Keratinocyte (primary cell): ENCODE measurements at regions not wholly inside any gene's neighbourhood (a gene's known extent, or its start where the extent isn't known, plus 50 kb on each side); places are given as distances from the start of the nearest gene placed in this dataset.

Experiments
- EZH2 ChIP-seq: IDR thresholded peaks from one replicate; pipeline ENCODE4 v1.6.1; 2012; ENCODE audit warnings: inconsistent platforms, mild to moderate bottlenecking, low read length, moderate library complexity
- TF ChIP-seq, protein P1 (sequence below), 3 experiments: IDR thresholded peaks in 1 of 3; conservative IDR thresholded peaks in 1 of 3; optimal IDR thresholded peaks in 1 of 3; 2 replicates in 2 of 3; 3 replicates in 1 of 3; pipeline versions ENCODE3 to v1.5.1; 2011; ENCODE audit warnings: low read length in 3 of 3, mild to moderate bottlenecking in 3 of 3, moderate library complexity in 2 of 3, control low read depth in 1 of 3, inconsistent platforms in 1 of 3; ENCODE audit not compliant: insufficient read depth in 2 of 3; ENCODE audit errors: extremely low read depth in 1 of 3

DNA sequence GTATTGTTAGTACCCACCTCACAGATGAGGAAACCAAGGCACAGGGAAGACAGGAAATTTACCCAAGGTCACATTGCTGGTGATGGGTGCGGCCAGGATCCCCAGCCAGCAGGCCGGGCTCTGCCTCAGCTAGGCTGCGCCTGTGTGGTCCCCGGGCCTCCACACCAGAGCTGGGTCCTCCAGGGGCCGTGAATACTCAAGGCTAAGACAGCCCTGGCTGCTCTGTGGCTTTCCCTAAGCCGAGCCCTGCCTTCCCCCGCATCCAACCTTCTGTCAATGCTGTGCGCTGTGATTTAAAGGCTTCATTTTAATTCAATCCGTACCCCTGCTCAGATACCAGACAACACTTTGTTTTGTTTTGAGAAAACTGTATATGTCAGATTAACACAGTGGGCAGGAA, 246.7 kb downstream of the TTLL2 start:
- TF ChIP-seq, protein P1, sequence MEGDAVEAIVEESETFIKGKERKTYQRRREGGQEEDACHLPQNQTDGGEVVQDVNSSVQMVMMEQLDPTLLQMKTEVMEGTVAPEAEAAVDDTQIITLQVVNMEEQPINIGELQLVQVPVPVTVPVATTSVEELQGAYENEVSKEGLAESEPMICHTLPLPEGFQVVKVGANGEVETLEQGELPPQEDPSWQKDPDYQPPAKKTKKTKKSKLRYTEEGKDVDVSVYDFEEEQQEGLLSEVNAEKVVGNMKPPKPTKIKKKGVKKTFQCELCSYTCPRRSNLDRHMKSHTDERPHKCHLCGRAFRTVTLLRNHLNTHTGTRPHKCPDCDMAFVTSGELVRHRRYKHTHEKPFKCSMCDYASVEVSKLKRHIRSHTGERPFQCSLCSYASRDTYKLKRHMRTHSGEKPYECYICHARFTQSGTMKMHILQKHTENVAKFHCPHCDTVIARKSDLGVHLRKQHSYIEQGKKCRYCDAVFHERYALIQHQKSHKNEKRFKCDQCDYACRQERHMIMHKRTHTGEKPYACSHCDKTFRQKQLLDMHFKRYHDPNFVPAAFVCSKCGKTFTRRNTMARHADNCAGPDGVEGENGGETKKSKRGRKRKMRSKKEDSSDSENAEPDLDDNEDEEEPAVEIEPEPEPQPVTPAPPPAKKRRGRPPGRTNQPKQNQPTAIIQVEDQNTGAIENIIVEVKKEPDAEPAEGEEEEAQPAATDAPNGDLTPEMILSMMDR (optimal IDR thresholded peaks at IDR 0.05 in 1 of 3, IDR thresholded peaks at IDR 0.05 in 1 of 3, conservative IDR thresholded peaks at IDR 0.05 in 1 of 3; ENCODE audit: extremely low read depth in 1 of 3, insufficient read depth in 2 of 3, low read length in 3 of 3) = no peak
- no peak for TF ChIP-seq EZH2
